ENCODE measurements at regions not wholly inside any gene's neighbourhood (a gene's known extent, or its start where the extent isn't known, plus 50 kb on each side); places are given as distances from the start of the nearest gene placed in this dataset.

GRCh38 chr2:238566001-238566645, 139.4 kb downstream of the ASB1 start:
- no peak for TF ChIP-seq CTCF (IDR thresholded peaks at IDR 0.05)
- TF ChIP-seq EP300 (IDR thresholded peaks at IDR 0.05), result no peak

All from ovary (tissue), 3 donors.